Hippocampal formation (tissue), 2 donors: ENCODE measurements at regions not wholly inside any gene's neighbourhood (a gene's known extent, or its start where the extent isn't known, plus 50 kb on each side); places are given as distances from the start of the nearest gene placed in this dataset.

Experiments
- DNase-seq, 2 donors: peaks; one replicate each; lab custom pipeline; 2025; lab: John Stamatoyannopoulos, UW

GRCh38 chr4:140281828-140282552 is 91.5 kb upstream of the SCOC start:
- no peak for DNase-seq

GRCh38 chr4:140277576-140277975 is 95.9 kb upstream of the SCOC start:
- no peak for DNase-seq

DNA sequence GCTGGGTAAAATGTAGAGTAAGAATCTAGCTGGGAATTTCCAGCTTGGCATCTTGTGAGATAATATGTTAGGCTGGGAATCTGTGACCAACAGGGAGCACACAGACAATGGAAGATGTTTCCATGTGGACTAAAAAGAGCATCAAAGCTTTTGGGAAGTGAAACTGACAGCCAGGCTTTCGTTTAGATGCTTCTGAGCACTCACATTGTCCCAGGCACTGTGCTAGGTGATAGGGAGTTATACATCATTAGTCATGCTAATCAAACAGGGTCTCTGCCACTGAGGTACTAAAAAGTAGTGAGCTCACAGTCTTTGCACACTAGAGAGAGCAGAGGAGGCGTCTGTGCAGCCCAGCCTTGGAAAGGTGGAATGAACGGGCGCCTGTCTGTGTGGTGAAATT is 101.9 kb upstream of the SCOC start:
- DNase-seq = no peak

DNA sequence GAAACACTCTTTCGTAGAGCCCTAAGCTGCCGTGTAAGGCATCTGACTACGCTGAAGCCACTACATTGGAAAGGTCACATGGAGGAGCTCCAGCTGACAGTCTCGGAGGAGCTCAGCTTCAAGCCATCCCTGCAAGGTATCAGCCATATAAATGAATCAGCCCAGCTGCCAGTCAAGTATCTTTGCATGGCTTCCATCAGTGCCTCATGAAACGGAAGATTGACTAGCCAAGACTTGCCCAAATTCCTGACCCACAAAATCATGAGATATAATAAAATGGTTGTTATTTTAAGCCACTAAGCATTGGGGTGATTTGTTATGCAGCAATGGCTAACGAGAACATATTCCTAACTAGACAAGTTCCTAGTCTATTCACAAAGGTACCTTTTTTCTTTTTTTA is 104.1 kb upstream of the SCOC start:
- no peak for DNase-seq

GRCh38 chr4:140268186-140268841 is 105.1 kb upstream of the SCOC start:
- no peak for DNase-seq

GRCh38 chr4:140267576-140267975 is 105.9 kb upstream of the SCOC start:
- no peak for DNase-seq

DNA sequence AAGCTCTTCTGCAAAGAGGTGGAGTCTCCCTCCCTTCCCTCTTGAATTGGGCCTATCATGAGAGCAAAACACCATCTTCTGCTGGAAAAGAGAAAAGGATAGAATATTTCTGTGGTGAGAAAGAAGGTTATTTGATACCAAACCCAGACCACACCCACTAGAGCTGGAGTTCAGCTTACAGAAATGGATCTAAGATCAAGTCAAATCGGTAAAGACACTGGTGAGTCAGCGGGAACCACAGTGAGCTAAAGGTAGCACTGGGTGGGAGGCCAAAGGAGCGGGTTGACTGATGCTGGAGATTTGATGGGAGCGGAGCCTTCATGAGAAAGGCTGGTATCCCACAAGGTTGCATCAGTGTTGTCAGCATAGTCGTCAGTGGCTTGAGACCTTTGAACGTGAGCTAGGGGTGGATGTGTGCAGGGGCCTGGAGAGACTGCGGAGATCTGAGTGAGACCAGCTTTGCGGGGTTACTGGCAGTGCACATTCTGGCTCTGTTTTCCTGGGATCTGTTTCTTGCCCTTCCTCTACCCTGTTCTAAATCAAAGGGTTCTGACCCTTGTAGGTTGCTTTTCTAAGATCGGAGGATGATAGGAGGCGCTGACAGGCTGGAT is 106.4 kb upstream of the SCOC start:
- DNase-seq = no peak

DNA sequence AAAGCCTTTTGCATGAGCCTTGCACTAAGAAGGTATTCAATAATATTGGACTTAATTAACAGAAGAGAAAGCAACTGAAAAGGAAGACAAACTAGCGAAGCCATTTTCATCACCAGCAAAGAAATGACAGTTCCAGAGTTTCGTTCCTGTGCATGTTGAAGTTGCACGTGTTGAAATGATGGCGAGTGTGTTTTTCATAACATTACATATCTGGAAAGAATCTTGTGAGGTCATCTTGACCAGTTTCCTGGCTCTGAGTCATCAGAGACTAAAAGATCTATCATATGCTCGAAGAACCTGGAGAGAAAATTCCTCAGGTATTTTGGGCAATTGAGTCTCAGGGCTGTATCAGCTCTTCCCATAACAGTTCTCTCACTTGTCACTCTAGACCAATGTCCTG is 106.2 kb upstream of the MAML3 start:
- DNase-seq = no peak

- no peak for DNase-seq
These were observed 104.5 kb upstream of the MAML3 start for GRCh38 chr4:140258476-140258875.

DNA sequence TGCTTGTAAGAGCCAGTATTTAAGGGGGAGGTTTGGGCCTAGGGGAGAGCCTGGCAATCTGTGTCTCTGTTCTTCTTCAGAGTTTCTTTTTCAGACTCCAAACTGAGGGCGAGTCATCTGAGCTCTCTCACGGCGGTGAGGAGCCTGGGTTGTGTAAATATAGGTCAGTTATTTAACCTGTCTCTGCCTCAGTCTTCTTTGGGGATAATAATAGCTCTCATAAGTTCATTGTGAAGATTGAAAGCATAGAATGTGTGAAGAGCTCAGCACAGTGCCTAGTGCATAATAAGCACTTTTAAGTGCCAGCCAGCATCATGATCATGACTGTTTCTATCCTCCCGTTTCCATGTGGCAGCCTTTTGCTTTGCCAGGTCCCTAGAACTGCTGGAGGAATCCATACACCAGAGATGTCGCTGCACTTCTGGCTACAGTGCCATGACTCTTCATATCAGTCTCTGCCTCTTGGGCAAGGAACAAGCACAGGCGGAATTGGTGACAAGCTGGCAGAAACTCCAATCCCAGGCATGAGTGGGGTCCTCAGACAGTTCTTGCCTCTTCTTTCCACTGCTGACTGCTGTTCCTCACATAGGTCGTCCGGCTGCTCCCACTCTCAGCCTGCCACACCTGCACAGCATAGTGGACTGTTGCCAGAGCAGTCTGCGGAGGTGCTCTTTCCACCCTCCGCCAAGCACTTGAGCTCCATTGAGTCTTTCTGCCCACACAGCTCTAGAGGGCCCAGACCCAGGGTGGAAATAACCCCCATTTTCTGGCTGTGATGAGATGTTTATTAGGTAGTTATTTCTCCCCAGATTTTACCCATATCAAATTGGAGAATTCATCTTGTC is 103.7 kb upstream of the MAML3 start:
- DNase-seq = peak in 1 of 2 donors; percentile 23

GRCh38 chr4:140256941-140257340 is 103.0 kb upstream of the MAML3 start:
- no peak for DNase-seq

GRCh38 chr4:140256335-140256734 is 102.4 kb upstream of the MAML3 start:
- no peak for DNase-seq

DNA sequence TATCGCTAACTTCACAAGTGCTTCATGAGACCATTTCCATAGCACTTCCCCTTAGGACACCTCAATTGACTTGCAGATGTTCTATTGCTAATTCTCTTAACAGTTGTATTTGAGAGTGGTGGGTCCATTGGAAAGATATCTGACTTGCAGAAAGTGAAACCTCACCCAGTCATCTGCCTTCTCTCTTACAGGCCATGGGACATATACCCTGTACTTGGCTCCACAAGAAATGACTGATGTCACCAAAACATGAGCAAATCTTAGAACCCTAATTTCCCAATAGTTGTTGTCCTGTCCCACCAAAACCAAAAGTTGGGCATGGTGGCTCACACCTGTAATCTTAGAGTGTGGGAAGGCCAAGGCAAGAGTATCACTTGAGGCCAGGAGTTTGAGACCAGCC is 101.9 kb upstream of the MAML3 start:
- DNase-seq = no peak

- no peak for DNase-seq
These were observed 101.5 kb upstream of the MAML3 start for GRCh38 chr4:140255467-140255866.

- DNase-seq = no peak
These were observed 100.8 kb upstream of the MAML3 start for GRCh38 chr4:140254651-140255299.

- no peak for DNase-seq
These were observed 99.6 kb upstream of the MAML3 start for GRCh38 chr4:140253556-140254027.

DNA sequence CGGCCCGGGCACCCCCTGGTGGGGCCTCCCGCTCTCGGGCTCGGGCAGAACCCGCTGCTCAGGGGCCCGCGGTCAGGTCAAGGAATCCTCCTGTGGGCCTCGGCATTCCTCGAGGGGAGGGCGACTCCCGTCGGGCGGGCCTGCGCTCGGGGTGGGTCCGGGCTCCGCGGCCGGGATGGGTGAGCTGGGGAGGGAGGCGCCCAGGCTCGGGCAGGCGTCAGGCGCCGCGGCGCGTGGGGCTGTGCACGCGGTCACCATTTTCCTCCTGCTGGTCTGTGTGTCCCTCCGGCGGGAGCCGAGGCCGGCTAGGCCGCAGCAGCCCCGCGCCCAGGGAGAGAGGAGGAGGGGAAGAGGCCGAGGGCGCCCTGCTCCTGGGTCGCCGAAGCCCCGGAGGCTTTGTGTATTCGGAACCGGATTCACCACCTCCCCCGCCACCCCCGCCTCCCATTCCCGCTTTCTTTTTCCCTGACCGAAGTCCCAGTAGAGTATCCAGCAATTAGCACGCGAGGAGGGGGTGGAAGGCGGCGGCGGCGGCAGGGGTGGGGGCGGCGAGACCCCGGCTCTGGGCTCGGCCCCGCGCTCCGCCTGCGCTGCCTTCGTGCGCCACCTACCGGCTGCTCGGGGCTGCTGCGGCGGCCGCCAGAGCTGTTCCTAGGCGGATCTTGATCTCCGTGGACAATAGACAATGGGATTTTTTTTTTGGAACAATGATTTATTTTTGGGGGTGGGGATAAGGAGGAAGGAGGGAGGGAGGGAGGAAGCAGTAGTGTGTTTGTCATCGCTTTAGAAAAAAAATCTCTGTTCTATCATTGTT is 99.0 kb upstream of the MAML3 start:
- peak; percentile 79 to 83 for DNase-seq

DNA sequence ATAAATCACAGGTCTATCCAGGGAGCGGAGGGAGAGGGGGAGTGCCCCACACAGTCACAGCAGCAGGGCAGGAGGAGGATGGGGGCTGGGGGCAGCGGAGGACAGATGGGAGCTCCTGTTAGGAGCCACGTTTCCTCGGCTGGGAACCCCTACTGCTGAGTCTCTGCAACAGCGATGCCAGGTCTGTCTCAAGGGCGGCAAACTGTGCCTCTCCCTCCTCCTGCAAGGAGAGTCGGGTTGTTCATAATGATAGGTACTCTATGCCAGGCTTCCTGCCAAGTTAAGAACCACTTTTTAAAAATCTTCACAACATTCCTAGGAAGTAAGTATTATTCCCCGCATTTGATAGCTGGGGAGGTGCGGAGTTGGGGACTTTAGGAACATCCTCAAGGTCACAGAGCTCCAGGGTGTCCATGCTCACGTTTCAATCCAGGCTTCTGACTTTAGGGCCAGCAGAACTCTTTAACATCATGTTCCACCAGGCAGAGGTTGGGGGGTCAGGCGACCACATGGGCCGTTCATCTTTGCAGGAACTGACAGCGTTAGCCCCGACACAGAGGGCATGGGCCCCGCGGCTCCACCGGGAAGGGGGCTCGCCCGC is 98.3 kb upstream of the MAML3 start:
- peak in 1 of 2 donors; percentile 31 for DNase-seq

DNA sequence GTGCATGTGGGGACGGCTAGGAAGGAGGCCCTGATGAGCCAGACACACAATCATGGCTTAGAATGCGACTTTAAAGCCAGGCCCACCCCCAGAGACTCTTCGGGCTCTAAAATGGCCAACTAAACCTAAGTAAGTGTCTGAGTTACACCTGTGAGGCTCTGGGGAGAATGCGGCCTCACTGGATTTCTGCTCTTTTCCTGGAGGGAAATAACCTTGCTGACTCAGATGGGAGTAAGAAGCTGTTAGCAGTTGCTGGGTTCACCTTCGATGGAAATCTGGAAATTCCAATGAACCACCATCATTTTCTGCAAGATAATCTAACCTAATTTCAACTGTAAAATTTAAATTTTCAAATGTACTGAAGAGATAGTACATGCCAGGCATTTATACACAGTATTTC is 97.6 kb upstream of the MAML3 start:
- DNase-seq = no peak

DNA sequence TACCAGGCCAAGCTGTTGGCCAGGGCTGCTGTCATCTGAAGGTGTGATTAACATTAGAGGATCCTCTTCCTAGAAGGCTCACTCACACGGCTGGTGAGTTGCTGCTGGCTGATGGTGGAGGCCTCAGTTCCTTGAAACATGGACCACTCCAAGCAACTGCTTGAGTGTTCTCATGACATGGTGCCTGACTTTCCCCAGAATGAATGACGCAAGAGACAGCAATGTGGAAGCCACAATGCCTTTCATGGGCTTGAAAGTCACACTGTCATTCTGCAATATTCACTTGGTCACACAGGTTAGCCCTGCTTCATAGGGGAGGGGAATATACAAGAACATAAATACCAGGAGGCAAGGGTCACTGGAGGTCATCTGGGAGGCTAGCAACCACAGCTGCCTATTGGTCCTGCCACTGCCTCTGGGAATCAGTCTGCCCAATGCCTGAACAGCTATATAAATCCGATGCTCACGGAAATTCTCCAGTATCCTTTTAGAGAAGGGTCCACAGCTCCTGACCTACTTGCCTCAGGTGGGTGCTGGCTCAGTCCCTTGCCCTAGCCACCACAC is 97.1 kb upstream of the MAML3 start:
- no peak for DNase-seq
